Stomach smooth muscle (tissue), 2 donors: ENCODE measurements at regions not wholly inside any gene's neighbourhood (a gene's known extent, or its start where the extent isn't known, plus 50 kb on each side); places are given as distances from the start of the nearest gene placed in this dataset.
"Not testable (repeated sequence)": the region's sequence is repeated elsewhere in the genome, so short reads cannot be mapped to it uniquely, and the experiment has no call there.

Source experiments
- H3K27ac ChIP-seq: one replicate; pipeline ENCODE4 v1.7.0; 2013; ENCODE audit warnings: mild to moderate bottlenecking, low read length, inconsistent platforms
- H3K27me3 ChIP-seq, 2 donors: one replicate each; pipeline ENCODE4 v1.7.0; 2013; ENCODE audit warnings: low read length in 2 of 2; ENCODE audit not compliant: insufficient read depth in 2 of 2, control insufficient read depth in 1 of 2
- H3K36me3 ChIP-seq, 2 donors: one replicate each; pipeline ENCODE4 v1.7.0; 2013; ENCODE audit warnings: low read length in 2 of 2; ENCODE audit not compliant: control insufficient read depth in 2 of 2, insufficient read depth in 2 of 2
- H3K4me1 ChIP-seq: one replicate; pipeline ENCODE4 v1.7.0; 2013; ENCODE audit warnings: low read length; ENCODE audit not compliant: control insufficient read depth, insufficient read depth
- H3K4me3 ChIP-seq, 2 donors: one replicate each; pipeline ENCODE4 v1.7.0; 2013; ENCODE audit warnings: low read length in 2 of 2
- H3K9ac ChIP-seq, 2 donors: one replicate each; pipeline ENCODE4 v1.7.0; 2013; ENCODE audit warnings: low read length in 2 of 2, mild to moderate bottlenecking in 1 of 2
- H3K9me3 ChIP-seq, 2 donors: one replicate each; pipeline ENCODE4 v1.7.0; 2013; ENCODE audit warnings: low read length in 2 of 2; ENCODE audit not compliant: control insufficient read depth in 2 of 2
- donor health status: healthy.
- donor health status: Pancreatic carcinoma.

GRCh38 chr1:10943041-10943440 lies 69.4 kb upstream of the TARDBP start:
- peaks cover 24% of the 10 kb centered on the region for H3K4me1 ChIP-seq
- H3K4me3 ChIP-seq: no peak overlapping the region
- peaks cover 0 to 8% of the 10 kb centered on the region in 2 donors for H3K27me3 ChIP-seq
- H3K36me3 ChIP-seq: no peaks in the 10 kb centered on the region
- H3K9ac ChIP-seq: no peak overlapping the region
- H3K9me3 ChIP-seq: no peaks in the 10 kb centered on the region
- H3K27ac ChIP-seq: no peak overlapping the region

GRCh38 chr1:10943991-10944730 lies 68.3 kb upstream of the TARDBP start:
- H3K27me3 ChIP-seq: peaks cover 0 to 8% of the 10 kb centered on the region in 2 donors
- peak overlapping the region; percentile 73 to 74 for H3K4me3 ChIP-seq
- no peak overlapping the region for H3K27ac ChIP-seq
- H3K9ac ChIP-seq: peak overlapping the region in 1 of 2 donors; percentile 42
- H3K36me3 ChIP-seq: no peaks in the 10 kb centered on the region
- H3K4me1 ChIP-seq: peaks cover 24% of the 10 kb centered on the region
- H3K9me3 ChIP-seq: no peaks in the 10 kb centered on the region

GRCh38 chr1:10945991-10946509 lies 66.4 kb upstream of the TARDBP start:
- Histone ChIP-seq H3K4me3 (no peak overlapping the region), H3K9me3 (no peaks in the 10 kb centered on the region), H3K9ac (no peak overlapping the region), H3K27me3 (peaks cover 0 to 8% of the 10 kb centered on the region in 2 donors), H3K36me3 (no peaks in the 10 kb centered on the region), H3K27ac (no peak overlapping the region), H3K4me1 (peaks cover 16% of the 10 kb centered on the region)

GRCh38 chr1:10947181-10947580 lies 65.3 kb upstream of the TARDBP start:
- Histone ChIP-seq H3K27me3 (no peaks in the 10 kb centered on the region), H3K9ac (no peak overlapping the region), H3K4me1 (peaks cover 9% of the 10 kb centered on the region), H3K4me3 (no peak overlapping the region), H3K27ac (no peak overlapping the region), H3K9me3 (no peaks in the 10 kb centered on the region), H3K36me3 (no peaks in the 10 kb centered on the region)

GRCh38 chr1:10947691-10948462 lies 64.6 kb upstream of the TARDBP start:
- Histone ChIP-seq H3K36me3 (no peaks in the 10 kb centered on the region), H3K9me3 (no peaks in the 10 kb centered on the region), H3K27me3 (no peaks in the 10 kb centered on the region), H3K4me1 (peaks cover 9% of the 10 kb centered on the region), H3K9ac (no peak overlapping the region), H3K27ac (no peak overlapping the region), H3K4me3 (no peak overlapping the region)

- peaks cover 0 to 2% of the 10 kb centered on the region in 2 donors for H3K9me3 ChIP-seq
- H3K27ac ChIP-seq: no peak overlapping the region
- no peak overlapping the region for H3K9ac ChIP-seq
- H3K27me3 ChIP-seq: no peaks in the 10 kb centered on the region
- no peak overlapping the region for H3K4me3 ChIP-seq
- H3K4me1 ChIP-seq: peaks cover 9% of the 10 kb centered on the region
- H3K36me3 ChIP-seq: no peaks in the 10 kb centered on the region
Measured at GRCh38 chr1:10948463-10948775, 64.0 kb upstream of the TARDBP start.

GRCh38 chr1:10950316-10951172 lies 61.9 kb upstream of the TARDBP start:
- Histone ChIP-seq H3K9ac (no peak overlapping the region), H3K9me3 (peaks cover 0 to 7% of the 10 kb centered on the region in 2 donors), H3K27me3 (no peaks in the 10 kb centered on the region), H3K4me1 (no peaks in the 10 kb centered on the region), H3K36me3 (no peaks in the 10 kb centered on the region), H3K27ac (no peak overlapping the region), H3K4me3 (no peak overlapping the region)

GRCh38 chr1:10951298-10951697 lies 61.2 kb upstream of the TARDBP start:
- not testable (repeated sequence) for H3K27ac ChIP-seq, H3K9me3 ChIP-seq, H3K9ac ChIP-seq, H3K36me3 ChIP-seq, H3K4me1 ChIP-seq, H3K4me3 ChIP-seq, H3K27me3 ChIP-seq

GRCh38 chr1:10951961-10952360 lies 60.5 kb upstream of the TARDBP start:
- H3K36me3 ChIP-seq: no peaks in the 10 kb centered on the region
- peaks cover 0 to 7% of the 10 kb centered on the region in 2 donors for H3K9me3 ChIP-seq
- no peak overlapping the region for H3K27ac ChIP-seq
- no peak overlapping the region for H3K9ac ChIP-seq
- no peak overlapping the region for H3K4me3 ChIP-seq
- no peaks in the 10 kb centered on the region for H3K4me1 ChIP-seq
- H3K27me3 ChIP-seq: no peaks in the 10 kb centered on the region

GRCh38 chr1:10953505-10954193 lies 58.8 kb upstream of the TARDBP start:
- Histone ChIP-seq H3K36me3 (no peaks in the 10 kb centered on the region), H3K27me3 (no peaks in the 10 kb centered on the region), H3K9ac (no peak overlapping the region), H3K9me3 (peaks cover 0 to 7% of the 10 kb centered on the region in 2 donors), H3K4me1 (no peaks in the 10 kb centered on the region), H3K4me3 (no peak overlapping the region), H3K27ac (no peak overlapping the region)
